ENCODE measurements at regions not wholly inside any gene's neighbourhood (a gene's known extent, or its start where the extent isn't known, plus 50 kb on each side); places are given as distances from the start of the nearest gene placed in this dataset.

- no peak overlapping the region for H2AFZ ChIP-seq (ENCODE audit: low read length)
- H2BK5ac ChIP-seq (ENCODE audit: insufficient read length, low read length) = no peak overlapping the region
- Mint-ChIP-seq H3K9me3 (peaks cover 19 to 22% of the 10 kb centered on the region in 2 experiments), H3K4me3 (no peak overlapping the region), H3K4me1 (no peaks in the 10 kb centered on the region), H3K27ac (no peak overlapping the region), H3K36me3 (ENCODE audit: insufficient read depth in 1 of 3, low read depth in 3 of 3) (peaks cover 6 to 26% (median 7%) of the 10 kb centered on the region in 3 experiments; a peak in 6 of 7 replicates), H3K27me3 (ENCODE audit: low read depth) (no peaks in the 10 kb centered on the region; the same call in 1 of the 2 replicates)
- H3K27ac ChIP-seq (ENCODE audit: insufficient read length, low read depth, low read length) = no peak overlapping the region
- H3K4me1 ChIP-seq (ENCODE audit: insufficient read depth, low read length) = no peaks in the 10 kb centered on the region
- H3K18ac ChIP-seq (ENCODE audit: insufficient read length, low read depth, low read length) = no peak overlapping the region
- H2BK12ac ChIP-seq (ENCODE audit: insufficient read length, low read depth, low read length) = no peak overlapping the region
- no peak overlapping the region for H3K56ac ChIP-seq (ENCODE audit: insufficient read length, low read depth, low read length)
- no peak for TF ChIP-seq CTCF (conservative IDR thresholded peaks at IDR 0.05)
- no peak overlapping the region for H2BK120ac ChIP-seq (ENCODE audit: low read depth, low read length, poor library complexity, severe bottlenecking)
- H3K14ac ChIP-seq (ENCODE audit: insufficient read depth, low read length) = no peak overlapping the region
- H3K4me2 ChIP-seq (ENCODE audit: insufficient read depth, insufficient read length, low read length) = no peak overlapping the region
- no peak overlapping the region for H4K8ac ChIP-seq (replicated peaks; ENCODE audit: insufficient read length, low read depth, low read length)
- no peak overlapping the region for H3K4ac ChIP-seq (ENCODE audit: low read depth, low read length)
- no peak overlapping the region for H3K23ac ChIP-seq (ENCODE audit: insufficient read length, low read depth, low read length)
- H3K9ac ChIP-seq (ENCODE audit: extremely low read depth, insufficient read length, low read length) = no peak overlapping the region
- H3K79me2 ChIP-seq (ENCODE audit: insufficient read depth, low read length) = no peaks in the 10 kb centered on the region
- no peaks in the 10 kb centered on the region for H3K9me3 ChIP-seq (ENCODE audit: control insufficient read depth, low read depth, low read length)
- H3T11ph ChIP-seq (ENCODE audit: low read length) = no peak overlapping the region
- no peaks in the 10 kb centered on the region for H3K23me2 ChIP-seq (ENCODE audit: insufficient read length, low read depth, low read length, poor library complexity, severe bottlenecking)
- WGBS (ENCODE audit: extremely low coverage, insufficient read length, low lambda C conversion rate) = no CpG with 5 or more reads among the region's 6 CpGs
- H3K79me1 ChIP-seq (ENCODE audit: insufficient read depth, low read depth, low read length, poor library complexity, severe bottlenecking) = no peaks in the 10 kb centered on the region
- no peaks in the 10 kb centered on the region for H3K27me3 ChIP-seq (ENCODE audit: insufficient read depth, low read length)
- no peak for DNase-seq
- no peaks in the 10 kb centered on the region for H4K20me1 ChIP-seq (ENCODE audit: control insufficient read depth, insufficient read depth, insufficient read length)
- no peak overlapping the region for H2BK15ac ChIP-seq (ENCODE audit: low read depth, low read length)
- H4K91ac ChIP-seq (ENCODE audit: insufficient read length, low read depth, low read length) = no peak overlapping the region
- H4K5ac ChIP-seq (ENCODE audit: insufficient read length, low read depth, low read length) = no peak overlapping the region
- no peak overlapping the region for H2BK20ac ChIP-seq (ENCODE audit: low read depth, low read length, poor library complexity, severe bottlenecking)
- H2AK5ac ChIP-seq (ENCODE audit: insufficient read length, low read length) = no peak overlapping the region
These were observed 59.8 kb upstream of the RFX3 start for GRCh38 chr9:3585606-3586005.

Data from H9 (cell line).